Putamen (tissue), 1 donor: ENCODE measurements at regions not wholly inside any gene's neighbourhood (a gene's known extent, or its start where the extent isn't known, plus 50 kb on each side); places are given as distances from the start of the nearest gene placed in this dataset.
"Not testable (repeated sequence)": the region's sequence is repeated elsewhere in the genome, so short reads cannot be mapped to it uniquely, and the experiment has no call there.

Experiments
- DNase-seq: peaks from one replicate; pipeline ENCODE4 v3.0.0-alpha.2; 2016; ENCODE audit warnings: low spot score

GRCh38 chr11:110874437-110875030 lies 162.3 kb upstream of the ARHGAP20 start:
- DNase-seq, result no peak

- no peak for DNase-seq
These were observed 161.7 kb upstream of the ARHGAP20 start for GRCh38 chr11:110873975-110874374.

- DNase-seq, result no peak
These were observed 158.7 kb upstream of the ARHGAP20 start for GRCh38 chr11:110870816-110871522.

- DNase-seq, result no peak
These were observed 155.7 kb upstream of the ARHGAP20 start for GRCh38 chr11:110867951-110868350.

DNA sequence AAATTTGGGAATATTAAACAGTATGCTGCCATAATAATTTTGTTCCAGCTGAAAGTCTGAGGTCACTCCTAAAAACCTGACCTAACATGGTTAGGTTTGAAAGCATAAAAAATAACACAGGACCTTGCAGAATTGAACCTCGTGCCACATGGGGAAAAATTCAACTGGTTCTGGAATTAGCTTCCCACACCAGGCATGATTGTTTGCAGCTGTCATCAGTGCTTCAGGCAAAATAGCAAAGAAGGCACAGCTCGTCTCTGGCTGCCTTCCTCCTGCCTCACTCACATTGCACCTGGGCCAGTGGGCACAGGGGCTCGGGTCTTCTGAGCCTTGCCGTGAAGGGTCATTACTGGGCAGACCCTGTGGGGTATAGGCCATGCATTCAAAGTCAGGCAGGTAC lies 153.8 kb upstream of the ARHGAP20 start:
- no peak for DNase-seq

GRCh38 chr11:110862407-110862806 lies 150.2 kb upstream of the ARHGAP20 start:
- no peak for DNase-seq

DNA sequence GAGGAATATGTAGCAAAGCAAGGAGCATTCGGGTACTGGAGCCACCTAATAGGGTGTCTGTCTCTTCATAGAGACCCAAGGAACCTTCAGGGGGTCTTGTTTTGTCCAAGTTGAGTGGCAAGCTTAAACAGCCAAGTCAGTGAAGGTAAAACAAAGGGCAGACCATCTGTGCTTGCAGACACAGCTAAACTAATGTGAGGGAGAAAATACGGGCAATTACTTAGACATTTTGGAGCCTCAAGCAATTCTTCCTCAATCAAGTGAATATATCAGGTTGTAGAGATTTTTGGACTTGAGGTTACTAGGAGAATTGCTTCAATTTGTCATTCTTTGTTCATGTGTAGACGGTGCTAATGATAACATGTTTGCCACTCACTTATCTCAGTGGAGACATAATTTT lies 148.2 kb upstream of the ARHGAP20 start:
- DNase-seq, result no peak

GRCh38 chr11:110859998-110860397 lies 147.8 kb upstream of the ARHGAP20 start:
- no peak for DNase-seq

DNA sequence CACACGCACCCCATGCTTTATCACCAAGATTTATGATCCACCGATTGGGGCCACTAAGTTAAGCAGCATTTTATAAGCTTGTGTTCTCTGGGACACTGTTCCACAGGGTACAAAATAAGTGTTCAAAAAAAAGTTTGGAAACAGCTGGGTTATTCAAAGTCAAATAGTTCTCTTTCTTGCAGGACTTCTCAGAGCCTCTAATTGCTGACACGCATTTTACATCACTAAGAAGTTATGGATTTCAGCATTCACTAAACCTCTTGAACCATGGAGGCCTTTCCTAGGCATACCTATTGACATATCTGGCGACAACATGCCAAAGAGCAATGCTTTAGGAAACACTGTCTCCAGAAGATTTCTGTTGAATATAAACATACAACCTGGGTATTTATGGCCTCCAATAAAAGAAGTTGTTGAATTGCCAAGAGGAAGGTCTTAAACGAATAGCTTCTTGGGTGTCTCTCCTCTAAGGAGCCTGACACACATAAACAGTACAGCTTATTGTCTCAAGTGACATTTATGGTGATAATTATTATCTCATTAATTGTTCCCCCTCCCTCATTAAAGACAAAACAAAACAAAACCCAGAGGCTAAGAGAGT lies 147.1 kb upstream of the ARHGAP20 start:
- no peak for DNase-seq

DNA sequence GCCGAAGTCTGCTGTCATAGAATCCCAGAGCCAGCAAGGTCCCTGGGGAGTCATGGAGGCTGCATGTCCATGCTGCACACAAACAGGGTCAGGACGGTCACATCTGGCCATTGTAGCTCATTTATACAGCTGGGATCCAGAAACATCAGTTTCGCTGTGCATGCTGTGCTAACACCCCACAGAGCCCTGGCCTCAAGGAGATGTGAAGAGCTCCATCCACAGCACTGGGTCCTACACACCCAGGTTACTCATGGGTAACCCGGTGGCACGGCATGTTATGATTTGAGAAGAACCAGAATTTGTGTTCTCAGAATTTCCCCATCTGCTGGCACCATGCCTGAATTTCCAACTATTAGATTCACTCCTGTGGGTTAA lies 146.3 kb upstream of the ARHGAP20 start:
- DNase-seq, result peak; percentile 14

DNA sequence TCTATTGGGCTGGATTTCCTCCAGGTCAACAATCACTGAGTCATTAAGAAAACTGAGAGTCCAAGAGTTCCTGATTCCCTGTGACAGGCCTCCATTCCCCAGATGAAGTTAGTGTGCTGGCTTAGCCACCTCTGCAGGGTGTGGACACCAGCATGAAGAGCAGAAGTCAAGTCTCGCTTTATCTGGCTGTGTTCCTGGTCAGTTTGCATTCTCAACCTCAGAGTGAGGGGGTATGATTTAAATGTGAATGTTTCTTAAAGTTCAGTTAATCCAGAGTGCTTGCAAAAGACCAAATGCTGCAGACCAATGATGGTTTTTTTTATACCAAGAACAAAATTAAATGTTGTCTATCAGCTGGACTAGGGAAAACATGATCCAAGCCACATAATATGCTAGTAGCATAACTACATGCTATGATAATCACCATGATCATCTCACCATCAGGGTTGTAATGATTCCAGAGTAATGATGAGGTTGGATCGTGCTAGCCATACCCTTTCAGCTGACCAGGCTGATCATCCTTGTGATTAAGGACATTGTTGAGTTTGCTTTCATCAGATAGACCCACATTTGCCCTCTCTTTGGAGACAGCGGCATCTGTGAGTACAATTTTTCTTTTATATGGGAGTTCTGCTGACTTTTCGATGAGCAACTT lies 145.8 kb upstream of the ARHGAP20 start:
- DNase-seq, result no peak

GRCh38 chr11:110856996-110857812 lies 145.0 kb upstream of the ARHGAP20 start:
- DNase-seq, result no peak

GRCh38 chr11:110856340-110856739 lies 144.1 kb upstream of the ARHGAP20 start:
- no peak for DNase-seq

DNA sequence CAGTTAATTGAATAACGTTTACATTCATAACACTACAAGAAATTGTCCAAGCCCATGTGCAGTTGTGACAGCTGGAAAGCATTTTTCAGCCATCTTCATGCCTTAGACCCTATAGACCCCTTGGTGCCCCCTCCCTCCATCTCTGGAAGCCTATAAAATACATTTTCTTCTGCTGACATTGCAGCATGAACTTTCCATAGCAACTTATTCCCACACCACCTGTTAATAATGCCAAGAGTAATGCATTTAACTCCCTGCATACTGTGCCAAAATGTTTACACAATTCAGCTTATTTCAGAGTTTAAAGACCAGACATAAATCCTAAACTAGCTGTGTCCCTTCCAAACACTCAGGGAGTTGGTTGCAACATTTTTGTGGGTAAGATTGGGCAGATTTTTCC lies 143.0 kb upstream of the ARHGAP20 start:
- DNase-seq, result no peak

DNA sequence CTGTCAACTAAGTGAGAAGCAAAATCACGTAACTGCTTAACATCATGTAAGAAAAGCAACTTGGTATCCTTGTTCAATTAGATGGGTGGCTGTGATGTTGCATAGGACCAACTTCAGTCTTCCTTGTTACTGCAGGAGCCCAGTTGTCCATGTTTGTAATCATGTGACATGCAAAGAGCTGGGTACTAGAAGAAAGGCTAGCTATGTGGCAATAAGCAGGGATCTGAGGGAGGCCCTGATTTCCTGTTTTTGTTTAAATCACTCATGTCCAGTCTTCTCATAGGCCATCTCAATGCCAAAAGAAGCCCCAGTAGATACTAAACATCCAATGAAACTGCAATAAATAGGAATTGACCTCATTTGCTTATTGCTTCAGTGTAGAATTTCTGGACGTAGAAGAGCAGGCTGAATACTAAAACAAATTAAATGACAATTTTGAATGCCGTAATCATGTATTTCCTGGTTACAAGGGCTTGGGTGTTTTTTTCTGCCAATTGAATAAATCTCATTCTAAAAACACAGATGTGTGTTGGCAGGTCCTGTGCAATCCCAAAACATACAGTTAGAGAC lies 140.8 kb upstream of the ARHGAP20 start:
- DNase-seq, result no peak

- no peak for DNase-seq
These were observed 138.6 kb upstream of the ARHGAP20 start for GRCh38 chr11:110850846-110851245.

DNA sequence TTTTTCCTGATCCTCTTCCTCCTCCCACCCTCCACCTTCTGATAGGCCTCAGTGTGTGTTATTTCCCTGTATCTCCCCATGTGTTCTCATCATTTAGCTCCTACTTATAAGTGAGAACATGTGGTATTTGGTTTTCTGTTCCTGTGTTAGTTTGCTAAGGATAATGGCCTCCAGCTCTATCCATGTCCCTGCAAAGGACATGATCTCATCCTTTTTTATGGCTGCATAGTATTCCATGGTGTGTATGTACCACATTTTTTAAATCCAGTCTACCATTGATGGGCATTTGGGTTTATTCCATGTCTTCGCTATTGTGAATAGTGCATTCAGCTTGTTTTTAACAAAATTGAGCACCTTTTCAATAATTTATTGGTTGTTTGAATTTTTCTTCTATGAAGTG lies 130.8 kb upstream of the ARHGAP20 start:
- DNase-seq, result not testable (repeated sequence)

DNA sequence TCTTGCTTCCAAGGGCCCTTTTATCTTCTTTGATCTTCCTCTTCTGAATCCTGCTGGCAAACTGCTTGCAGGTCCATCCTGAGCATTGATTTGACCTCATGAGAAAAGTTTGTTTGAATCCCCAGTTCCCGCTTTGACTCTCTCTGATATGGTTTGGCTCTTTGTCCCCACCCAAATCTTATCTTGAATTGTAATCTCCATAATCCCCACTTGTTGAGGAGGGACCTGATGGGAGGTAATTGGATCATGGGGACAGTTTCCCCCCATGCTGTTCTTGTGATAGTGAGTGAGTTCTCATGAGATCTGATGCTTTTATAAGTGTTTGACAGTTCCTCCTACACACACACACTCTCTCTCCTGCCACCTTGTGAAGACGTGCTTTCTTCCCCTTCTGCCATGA lies 126.6 kb upstream of the ARHGAP20 start:
- no peak for DNase-seq

DNA sequence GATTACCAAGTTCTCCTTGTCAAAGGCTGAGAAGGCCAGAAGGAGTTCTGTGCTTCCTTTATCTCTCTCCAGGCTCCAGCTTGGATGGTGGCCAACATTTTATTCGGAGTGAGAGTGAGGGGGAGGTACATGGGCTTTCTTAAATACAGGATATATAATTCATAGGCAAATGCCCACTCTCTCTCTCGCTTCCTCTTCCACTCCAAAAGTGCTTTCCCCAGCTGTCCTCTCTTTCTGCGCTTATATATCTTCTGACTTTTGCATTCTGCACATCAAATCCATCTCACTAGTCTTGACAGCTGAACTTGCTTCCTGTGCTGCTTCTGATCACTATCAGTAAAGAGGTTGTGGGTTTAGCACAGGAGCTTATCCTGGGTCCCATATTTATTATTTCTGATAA lies 125.4 kb upstream of the ARHGAP20 start:
- DNase-seq, result no peak

DNA sequence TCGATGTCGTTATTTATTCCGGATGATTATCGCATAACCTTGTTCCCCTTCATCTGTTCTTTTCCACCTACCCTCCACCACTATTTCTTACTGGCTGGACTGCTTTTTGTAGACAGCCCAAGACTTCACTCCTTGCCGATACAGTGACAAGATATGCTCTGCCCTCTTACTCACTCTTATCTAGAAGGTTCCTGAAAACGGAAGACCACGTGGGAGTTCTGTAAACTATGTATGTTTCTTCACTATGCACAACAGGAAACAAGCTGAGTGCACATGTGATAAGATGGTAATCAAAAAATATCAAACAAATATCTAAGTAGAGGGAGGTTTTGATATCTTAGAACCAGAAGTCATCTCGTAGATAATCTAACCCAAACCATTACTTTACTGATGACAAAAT lies 122.9 kb upstream of the ARHGAP20 start:
- no peak for DNase-seq

DNA sequence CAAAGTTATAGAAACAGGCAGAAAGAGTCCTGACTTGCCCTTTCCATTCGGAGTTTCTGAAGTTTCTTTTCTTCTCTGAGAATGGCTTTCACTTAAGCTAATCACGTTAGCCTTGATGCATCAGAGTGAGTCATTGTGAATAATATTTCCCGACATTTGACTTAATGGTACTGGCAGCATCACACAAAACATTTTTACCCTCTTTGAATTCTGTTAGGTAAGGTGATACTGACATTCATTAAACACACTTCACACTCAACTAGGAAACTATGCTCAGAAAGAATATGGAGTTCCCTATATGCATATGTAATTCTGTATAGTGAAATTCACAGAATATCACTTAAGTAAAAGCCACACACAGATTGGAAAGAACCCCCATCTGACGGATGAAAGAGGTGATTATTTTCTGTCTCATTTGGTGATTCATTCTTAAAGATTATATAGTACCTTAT lies 120.8 kb upstream of the ARHGAP20 start:
- DNase-seq, result peak; percentile 23

DNA sequence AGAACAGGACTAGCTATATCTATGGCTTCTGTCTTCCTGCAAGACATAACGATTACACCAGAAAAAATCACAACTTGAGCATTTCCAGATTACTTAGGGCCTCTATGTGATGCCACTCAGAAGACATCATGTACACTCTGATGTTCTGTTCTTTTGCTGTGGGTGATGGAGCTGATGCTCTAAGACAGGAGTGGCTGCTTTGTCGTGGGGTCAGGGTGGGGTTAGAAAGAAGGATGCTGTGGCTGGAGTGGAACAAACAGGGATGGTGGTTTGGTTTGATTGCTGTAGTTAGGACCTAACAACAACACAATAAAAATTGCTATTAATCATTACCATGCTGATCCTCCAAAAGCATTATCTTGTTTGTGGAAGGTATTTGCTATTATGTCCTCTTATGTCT lies 120.3 kb upstream of the ARHGAP20 start:
- no peak for DNase-seq
